Spleen (tissue), 11 donors: ENCODE measurements at regions not wholly inside any gene's neighbourhood (a gene's known extent, or its start where the extent isn't known, plus 50 kb on each side); places are given as distances from the start of the nearest gene placed in this dataset.

ENCODE experiments used
- DNase-seq: peaks from one replicate; pipeline ENCODE4 v3.0.0-alpha.2; 2020
- H3K27ac ChIP-seq, 8 donors: fragments of 200-600 bp; sonication (generic) in 7 of 8; 1 replicate in 4 of 8; 2 replicates in 4 of 8; pipeline versions ENCODE4 v1.5.0 to v1.8.0; 2016 to 2021; ENCODE audit warnings: inconsistent platforms in 4 of 8, mild to moderate bottlenecking in 4 of 8, moderate library complexity in 1 of 8
- H3K27me3 ChIP-seq, 7 donors: fragments of 200-600 bp; sonication (generic) in 6 of 7; replicated peaks in 1 of 7; 1 replicate in 4 of 7; 2 replicates in 3 of 7; pipeline versions ENCODE4 v1.5.0 to v1.8.0; 2016 to 2021; ENCODE audit warnings: inconsistent platforms in 3 of 7, mild to moderate bottlenecking in 1 of 7
- H3K36me3 ChIP-seq, 6 donors: fragments of 200-600 bp; sonication (generic) in 5 of 6; 1 replicate in 4 of 6; 2 replicates in 2 of 6; pipeline versions ENCODE4 v1.5.0 to v1.8.0; 2016 to 2021; ENCODE audit warnings: inconsistent platforms in 2 of 6
- H3K4me1 ChIP-seq, 6 donors: fragments of 200-600 bp; sonication (generic) in 5 of 6; 1 replicate in 3 of 6; 2 replicates in 3 of 6; pipeline versions ENCODE4 v1.5.0 to v1.8.0; 2016 to 2021; ENCODE audit warnings: inconsistent platforms in 3 of 6
- H3K4me3 ChIP-seq, 8 donors: fragments of 200-600 bp; sonication (generic) in 7 of 8; 1 replicate in 4 of 8; 2 replicates in 4 of 8; pipeline versions ENCODE4 v1.5.0 to v1.8.0; 2016 to 2021; ENCODE audit warnings: inconsistent platforms in 4 of 8, mild to moderate bottlenecking in 4 of 8, moderate library complexity in 2 of 8
- H3K9me3 ChIP-seq, 8 donors: fragments of 200-600 bp; sonication (generic) in 7 of 8; 1 replicate in 4 of 8; 2 replicates in 4 of 8; pipeline versions ENCODE4 v1.5.0 to v1.8.0; 2016 to 2021; ENCODE audit warnings: inconsistent platforms in 4 of 8
- POLR2A ChIP-seq, 3 donors: fragments of 450-650 bp; IDR thresholded peaks; one replicate each; pipeline ENCODE4 v1.5.1; 2017; ENCODE audit warnings: antibody characterized with exemption in 3 of 3, mild to moderate bottlenecking in 1 of 3
- POLR2AphosphoS5 ChIP-seq, 3 donors: sonication (generic); formaldehyde crosslinking; IDR thresholded peaks; one replicate each; pipeline ENCODE4 v1.5.1; 2017; ENCODE audit warnings: antibody characterized with exemption in 3 of 3
- WGBS, 5 donors: extraction: QIAGEN DNeasy Blood & Tissue Kit in 3 of 5; methylation state at CpG; one replicate each; pipeline versions ENCODE4 v1.1.5 to v1.1.7; 2013 to 2018; 5-methylcytosine and 5-hydroxymethylcytosine counted together
- intact Hi-C: fragments of 100-400 bp; cut with DNase I; formaldehyde crosslinking; loops from one replicate; pipeline ENCODE4 v1.15.0; 2023; ENCODE audit warnings: low total_unique reads
- TF ChIP-seq, protein P1 (sequence below), 11 experiments: fragments of 200-600 bp in 7 of 11; fragments of 450-650 bp in 4 of 11; sonication (generic) in 4 of 11; IDR thresholded peaks in 8 of 11; conservative IDR thresholded peaks in 3 of 11; 1 replicate in 7 of 11; 2 replicates in 4 of 11; pipeline versions ENCODE4 v1.4.0 to v1.8.0; 2016 to 2021; ENCODE audit warnings: antibody characterized with exemption in 11 of 11, inconsistent platforms in 4 of 11, mild to moderate bottlenecking in 1 of 11
- donor health status: healthy with polysubstance abuse.
- donor health status: DM: no; HTN: no; CAD: no; lungs with moderate emphysema.
- donor health status: DM: no; HTN: no; CAD: no.
- donor health status: Bipolar disorder and iron deficiency.
- donor health status: healthy.
- donor health status: DM: no; HTN: no; CAD: no.
- donor health status: DM: yes; HTN: yes; CAD: no.

DNA sequence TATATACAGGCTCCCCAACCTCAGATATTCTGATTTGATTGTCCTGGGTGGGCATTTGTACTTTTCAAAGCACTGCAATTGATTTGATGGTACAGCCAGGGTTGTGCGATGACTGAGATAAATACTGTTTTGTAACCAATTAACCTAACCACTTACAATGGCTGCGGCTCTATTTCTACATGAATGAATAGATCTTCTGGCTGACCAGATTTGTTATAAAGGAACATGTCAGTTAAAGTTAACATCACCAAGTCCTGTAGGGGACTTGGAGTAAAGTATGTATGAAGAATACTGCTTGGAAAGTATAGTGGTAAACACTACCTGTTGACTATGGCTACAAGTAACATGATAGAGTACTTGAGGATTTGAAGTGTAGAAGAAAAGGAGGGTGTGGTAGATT lies 369.2 kb upstream of the JAG1 start:
- intact Hi-C loops: no loop called here
- no peak overlapping the region for H3K4me3 ChIP-seq
- DNase-seq: no peak
- H3K27me3 ChIP-seq: no peaks in the 10 kb centered on the region
- TF ChIP-seq POLR2A (IDR thresholded peaks at IDR 0.05) (no peak), POLR2AphosphoS5 (IDR thresholded peaks at IDR 0.05) (no peak)
- TF ChIP-seq, protein P1, sequence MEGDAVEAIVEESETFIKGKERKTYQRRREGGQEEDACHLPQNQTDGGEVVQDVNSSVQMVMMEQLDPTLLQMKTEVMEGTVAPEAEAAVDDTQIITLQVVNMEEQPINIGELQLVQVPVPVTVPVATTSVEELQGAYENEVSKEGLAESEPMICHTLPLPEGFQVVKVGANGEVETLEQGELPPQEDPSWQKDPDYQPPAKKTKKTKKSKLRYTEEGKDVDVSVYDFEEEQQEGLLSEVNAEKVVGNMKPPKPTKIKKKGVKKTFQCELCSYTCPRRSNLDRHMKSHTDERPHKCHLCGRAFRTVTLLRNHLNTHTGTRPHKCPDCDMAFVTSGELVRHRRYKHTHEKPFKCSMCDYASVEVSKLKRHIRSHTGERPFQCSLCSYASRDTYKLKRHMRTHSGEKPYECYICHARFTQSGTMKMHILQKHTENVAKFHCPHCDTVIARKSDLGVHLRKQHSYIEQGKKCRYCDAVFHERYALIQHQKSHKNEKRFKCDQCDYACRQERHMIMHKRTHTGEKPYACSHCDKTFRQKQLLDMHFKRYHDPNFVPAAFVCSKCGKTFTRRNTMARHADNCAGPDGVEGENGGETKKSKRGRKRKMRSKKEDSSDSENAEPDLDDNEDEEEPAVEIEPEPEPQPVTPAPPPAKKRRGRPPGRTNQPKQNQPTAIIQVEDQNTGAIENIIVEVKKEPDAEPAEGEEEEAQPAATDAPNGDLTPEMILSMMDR (IDR thresholded peaks at IDR 0.05 in 8 of 11, conservative IDR thresholded peaks at IDR 0.05 in 3 of 11): no peak
- no peaks in the 10 kb centered on the region for H3K36me3 ChIP-seq
- no peak overlapping the region for H3K27ac ChIP-seq
- H3K4me1 ChIP-seq: no peaks in the 10 kb centered on the region
- H3K9me3 ChIP-seq: no peaks in the 10 kb centered on the region
- 96 to 100% (median 98%) methylated on average over 2 of the region's 2 CpGs for WGBS, 5 donors

DNA sequence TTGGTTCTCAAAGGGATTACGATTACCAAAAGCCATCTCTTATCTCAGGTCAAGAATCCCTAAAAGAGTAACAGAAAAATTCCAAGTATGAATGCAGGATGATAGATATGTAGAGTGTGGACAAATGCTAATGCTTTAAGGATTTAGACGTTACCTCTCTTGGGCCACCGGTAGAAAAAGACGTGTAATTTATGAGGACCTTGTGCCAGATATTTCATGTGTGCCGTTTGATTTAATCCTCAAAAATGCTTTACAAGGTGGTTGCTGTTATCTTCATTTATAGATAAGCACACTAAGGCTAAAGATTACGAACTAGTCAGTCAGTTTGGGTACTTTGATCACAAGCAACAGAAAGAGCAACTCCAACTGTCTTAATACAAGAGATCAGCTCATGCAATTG lies 370.8 kb upstream of the JAG1 start:
- WGBS, 5 donors: 81 to 89% (median 89%) methylated on average over 6 of the region's 6 CpGs
- H3K27ac ChIP-seq: no peak overlapping the region
- no peak for DNase-seq

DNA sequence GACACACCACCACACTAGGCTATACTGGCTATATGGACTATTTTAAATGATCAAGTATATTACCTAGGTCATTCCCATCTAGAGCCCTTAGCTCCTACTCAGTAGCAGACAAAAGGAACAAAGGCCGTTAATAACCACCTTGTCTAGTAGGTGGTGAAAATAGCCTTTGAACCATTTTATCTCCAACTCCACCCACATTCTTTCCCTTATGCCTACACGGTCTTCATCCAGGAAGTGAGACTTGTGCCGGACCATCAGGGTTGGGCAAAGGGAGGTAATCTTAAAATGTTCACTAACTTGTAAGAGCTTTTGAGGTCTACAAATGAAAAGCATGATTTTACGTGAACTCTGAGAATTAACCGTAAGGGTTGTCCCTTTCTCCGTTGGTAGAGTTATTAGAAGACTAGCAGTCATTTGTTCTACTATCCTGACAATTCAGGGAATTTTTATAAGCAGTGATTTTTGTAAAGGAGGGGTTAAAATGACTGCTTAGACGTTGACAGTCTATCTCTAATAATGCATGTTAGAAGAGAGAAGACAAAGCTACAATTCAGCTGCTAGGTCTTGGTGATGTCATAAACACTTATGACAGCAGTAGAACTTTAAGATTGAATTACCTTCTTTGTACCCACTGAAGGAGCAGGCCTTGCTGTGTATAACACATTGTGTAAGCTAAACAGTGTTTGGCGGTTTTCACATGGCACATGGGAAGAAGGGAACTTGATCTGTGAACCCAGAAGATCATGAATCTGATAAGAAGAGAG lies 371.8 kb upstream of the JAG1 start:
- WGBS, 5 donors: 84 to 91% (median 85%) methylated on average over 8 of the region's 8 CpGs
- H3K9me3 ChIP-seq: no peaks in the 10 kb centered on the region
- H3K36me3 ChIP-seq: no peaks in the 10 kb centered on the region
- no peak overlapping the region for H3K4me3 ChIP-seq
- no peak for DNase-seq
- H3K27ac ChIP-seq: no peak overlapping the region
- intact Hi-C loops: no loop called here
- TF ChIP-seq POLR2A (IDR thresholded peaks at IDR 0.05): no peak
- TF ChIP-seq, protein P1 (IDR thresholded peaks at IDR 0.05 in 8 of 11, conservative IDR thresholded peaks at IDR 0.05 in 3 of 11): no peak
- TF ChIP-seq POLR2AphosphoS5 (IDR thresholded peaks at IDR 0.05): no peak
- no peaks in the 10 kb centered on the region for H3K4me1 ChIP-seq
- H3K27me3 ChIP-seq: no peaks in the 10 kb centered on the region

More for the DNA sequence above, 370.8 kb upstream of the JAG1 start:
- H3K36me3 ChIP-seq: no peaks in the 10 kb centered on the region
- H3K27me3 ChIP-seq: no peaks in the 10 kb centered on the region
- no peaks in the 10 kb centered on the region for H3K9me3 ChIP-seq
- intact Hi-C loops: no loop called here
- no peak overlapping the region for H3K4me3 ChIP-seq
- H3K4me1 ChIP-seq: no peaks in the 10 kb centered on the region
- TF ChIP-seq, protein P1 (IDR thresholded peaks at IDR 0.05 in 8 of 11, conservative IDR thresholded peaks at IDR 0.05 in 3 of 11): no peak

DNA sequence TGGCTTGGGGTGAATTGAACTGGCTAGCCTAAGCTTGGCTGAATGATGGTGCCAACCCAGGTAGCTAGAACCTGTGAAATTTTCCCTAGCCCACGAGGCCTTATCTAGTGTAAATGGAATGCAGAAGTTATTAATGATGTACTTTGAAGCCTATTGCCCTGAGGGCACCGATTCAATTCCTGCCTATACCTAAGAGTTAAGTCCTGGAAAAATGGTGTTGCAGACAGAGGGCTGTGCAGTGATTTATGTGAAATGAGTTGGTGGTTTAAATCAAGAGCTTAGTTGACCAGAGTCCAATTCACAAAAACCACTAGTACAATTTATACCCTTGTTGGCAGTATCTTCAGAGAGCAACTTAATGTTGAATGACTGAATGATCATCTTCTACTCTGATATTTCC lies 373.8 kb upstream of the JAG1 start:
- Histone ChIP-seq H3K27me3 (no peaks in the 10 kb centered on the region), H3K9me3 (no peaks in the 10 kb centered on the region), H3K4me1 (no peaks in the 10 kb centered on the region), H3K4me3 (no peak overlapping the region), H3K27ac (no peak overlapping the region), H3K36me3 (no peaks in the 10 kb centered on the region)
- no peak for DNase-seq
- 56 to 73% (median 66%) methylated on average over 2 of the region's 2 CpGs for WGBS, 5 donors
- intact Hi-C loops: no loop called here
- TF ChIP-seq POLR2A (IDR thresholded peaks at IDR 0.05) (no peak), POLR2AphosphoS5 (IDR thresholded peaks at IDR 0.05) (no peak)
- TF ChIP-seq, protein P1 (IDR thresholded peaks at IDR 0.05 in 8 of 11, conservative IDR thresholded peaks at IDR 0.05 in 3 of 11): no peak
